HL-60/S4 (cell line): ENCODE measurements at regions not wholly inside any gene's neighbourhood (a gene's known extent, or its start where the extent isn't known, plus 50 kb on each side); places are given as distances from the start of the nearest gene placed in this dataset.

Experiments used
- in situ Hi-C: fragments of 300-500 bp; cut with MboI; formaldehyde crosslinking; loops from 2 replicates; pipeline ENCODE4 v1.14.3; 2022; ENCODE audit warnings: low sequenced_read_pairs

GRCh38 chr11:97231231-97231630 lies 841.4 kb downstream of the JRKL start:
- in situ Hi-C loops = no loop called here

GRCh38 chr11:97234016-97234415 lies 844.2 kb downstream of the JRKL start:
- in situ Hi-C loops = no loop called here

GRCh38 chr11:97237151-97237550 lies 847.3 kb downstream of the JRKL start:
- in situ Hi-C loops = no loop called here

- in situ Hi-C loops = no loop called here
Observed at GRCh38 chr11:97247601-97248000, 857.8 kb downstream of the JRKL start.

- in situ Hi-C loops = no loop called here
Observed at GRCh38 chr11:97254790-97255189, 865.0 kb downstream of the JRKL start.

GRCh38 chr11:97259434-97259833 lies 869.6 kb downstream of the JRKL start:
- in situ Hi-C loops = no loop called here

- in situ Hi-C loops = no loop called here
Observed at GRCh38 chr11:97259884-97260283, 870.1 kb downstream of the JRKL start.

- in situ Hi-C loops = no loop called here
Observed at GRCh38 chr11:97263183-97263858, 873.5 kb downstream of the JRKL start.

GRCh38 chr11:97269527-97269926 lies 879.7 kb downstream of the JRKL start:
- in situ Hi-C loops = no loop called here

- in situ Hi-C loops = no loop called here
Observed at GRCh38 chr11:97279341-97279740, 889.5 kb downstream of the JRKL start.

GRCh38 chr11:97280347-97280746 lies 890.5 kb downstream of the JRKL start:
- in situ Hi-C loops = no loop called here

GRCh38 chr11:97289823-97290222 lies 900.0 kb downstream of the JRKL start:
- in situ Hi-C loops = no loop called here

- in situ Hi-C loops = no loop called here
Observed at GRCh38 chr11:97290464-97291041, 900.7 kb downstream of the JRKL start.

GRCh38 chr11:97296301-97296700 lies 906.5 kb downstream of the JRKL start:
- in situ Hi-C loops = no loop called here

GRCh38 chr11:97309291-97309690 lies 919.5 kb downstream of the JRKL start:
- in situ Hi-C loops = no loop called here

GRCh38 chr11:97325693-97326092 lies 935.9 kb downstream of the JRKL start:
- in situ Hi-C loops = no loop called here

- in situ Hi-C loops = no loop called here
Observed at GRCh38 chr11:97332271-97332670, 942.5 kb downstream of the JRKL start.

GRCh38 chr11:97336064-97336463 lies 946.3 kb downstream of the JRKL start:
- in situ Hi-C loops = no loop called here

GRCh38 chr11:97345032-97345431 lies 955.2 kb downstream of the JRKL start:
- in situ Hi-C loops = no loop called here

GRCh38 chr11:97349201-97349600 lies 959.4 kb downstream of the JRKL start:
- in situ Hi-C loops = no loop called here

GRCh38 chr11:97351939-97352338 lies 962.1 kb downstream of the JRKL start:
- in situ Hi-C loops = no loop called here

- in situ Hi-C loops = no loop called here
Observed at GRCh38 chr11:97354026-97354425, 964.2 kb downstream of the JRKL start.

GRCh38 chr11:97354576-97354975 lies 964.8 kb downstream of the JRKL start:
- in situ Hi-C loops = no loop called here
